ENCODE measurements at regions not wholly inside any gene's neighbourhood (a gene's known extent, or its start where the extent isn't known, plus 50 kb on each side); places are given as distances from the start of the nearest gene placed in this dataset.

DNA sequence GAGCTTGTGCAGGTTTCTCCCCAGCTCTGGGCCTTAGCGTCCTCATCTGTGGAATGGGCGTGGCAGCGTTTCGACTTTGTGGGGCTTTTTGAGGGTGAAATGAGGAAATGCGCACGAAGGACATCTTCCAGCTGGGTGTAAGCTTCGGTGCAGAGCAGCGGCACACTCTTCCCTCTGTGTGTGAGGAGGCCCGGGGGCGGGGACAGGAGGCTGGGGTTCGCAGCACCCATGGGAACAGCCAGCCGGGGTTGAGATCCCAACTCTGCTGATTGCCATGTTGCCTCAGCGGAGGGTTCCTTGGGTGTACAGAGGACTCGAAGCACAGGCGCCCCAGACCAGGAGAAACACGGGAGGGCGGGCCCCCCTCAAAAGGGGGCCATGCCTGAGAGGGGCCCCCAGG lies 265.6 kb downstream of the NSG2 start:
- no peak for DNase-seq (ENCODE audit: low spot score)

DNA sequence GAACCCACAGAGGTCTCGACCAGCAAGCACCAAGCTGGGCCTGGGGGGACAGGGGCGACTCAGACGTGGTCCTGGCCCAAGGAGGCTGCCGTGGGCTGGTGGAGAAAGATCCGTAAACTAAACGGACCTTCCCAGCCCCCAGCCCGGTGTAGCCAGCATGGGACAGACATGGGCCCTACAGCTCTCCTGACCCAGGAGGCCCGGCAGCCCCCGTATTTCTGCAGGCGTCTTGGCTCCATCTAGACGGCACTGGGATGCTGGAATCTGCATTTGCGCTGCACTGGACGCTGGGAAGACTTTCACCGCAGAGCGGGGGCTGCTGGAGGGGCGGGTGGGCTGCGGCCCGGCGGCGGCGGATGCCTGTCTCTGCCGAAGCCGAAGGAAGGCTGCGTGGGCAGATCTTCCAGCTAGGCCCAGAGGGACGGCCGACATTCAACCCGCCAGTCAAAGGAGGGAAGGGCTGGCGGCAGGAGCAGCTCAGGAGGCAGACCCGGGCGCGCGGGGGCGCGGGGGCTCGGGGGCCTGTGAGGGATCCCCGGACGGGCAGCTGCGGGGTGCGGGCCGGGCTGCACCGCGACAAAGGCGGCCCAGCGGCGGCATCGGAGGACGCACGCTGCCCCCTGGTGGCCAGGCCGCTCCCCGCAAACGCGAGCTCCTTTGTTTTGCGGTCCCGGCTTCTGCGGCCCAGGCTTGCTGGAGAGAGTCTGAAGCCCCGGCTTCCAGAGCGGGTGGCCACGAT lies 266.2 kb downstream of the NSG2 start:
- DNase-seq (ENCODE audit: low spot score) = peak; percentile 71

DNA sequence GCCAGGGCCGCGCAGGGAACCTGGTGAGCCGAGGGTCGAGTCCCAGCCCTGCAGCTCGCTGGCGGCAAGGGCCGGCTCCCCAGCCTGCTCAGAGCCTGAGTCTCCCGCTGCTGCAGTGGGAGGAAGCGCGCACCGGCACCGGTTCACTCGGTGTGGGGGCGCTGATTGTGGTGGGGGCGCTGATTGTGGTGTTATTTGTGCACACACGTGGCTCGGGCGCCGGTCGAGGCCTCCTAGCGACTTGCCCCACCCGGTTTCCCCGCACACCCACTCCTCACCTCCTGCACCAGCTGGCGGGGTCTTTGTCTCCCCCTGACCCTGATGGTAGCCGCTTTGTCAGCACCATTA lies 266.7 kb downstream of the NSG2 start:
- no peak for DNase-seq (ENCODE audit: low spot score)

DNA sequence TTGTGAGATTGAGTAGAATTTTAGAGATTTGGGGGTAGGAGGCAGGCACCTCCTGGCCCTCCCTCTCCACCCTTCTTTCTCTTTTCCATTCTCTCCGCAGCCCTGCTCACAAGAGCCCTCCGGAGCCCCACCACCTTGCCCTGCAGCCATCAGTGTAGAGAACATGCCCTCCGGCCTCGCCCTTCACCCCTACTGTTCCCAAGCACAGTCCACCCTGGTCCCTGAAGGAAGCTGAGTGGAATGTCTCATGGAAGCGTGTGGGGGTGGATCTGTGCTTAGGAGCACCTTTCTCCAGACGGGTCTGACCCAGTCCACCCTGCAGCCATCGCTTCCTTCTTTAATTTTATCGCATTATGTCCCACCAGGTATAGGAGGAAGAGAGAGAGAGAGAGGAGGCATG lies 267.1 kb downstream of the NSG2 start:
- DNase-seq (ENCODE audit: low spot score) = no peak

DNA sequence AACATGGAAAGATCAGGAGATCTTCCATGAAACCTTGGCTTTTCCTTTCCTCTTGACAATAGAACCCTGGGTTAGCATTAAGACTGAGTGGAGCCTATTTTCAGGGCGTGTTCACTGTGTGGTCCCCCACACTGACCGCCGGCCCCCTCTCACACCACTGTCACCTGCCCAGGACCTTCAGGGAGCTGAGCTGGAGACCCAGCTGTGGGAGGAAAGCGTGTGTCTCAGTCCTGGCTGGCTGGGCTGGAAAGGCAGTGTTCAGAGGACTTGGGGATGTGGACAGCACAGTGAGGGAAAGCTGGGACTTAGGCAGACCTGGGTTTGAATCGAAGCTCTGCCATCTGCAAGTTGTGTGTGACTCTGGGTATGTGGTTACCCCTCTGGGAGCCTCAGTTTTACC lies 268.1 kb downstream of the NSG2 start:
- DNase-seq (ENCODE audit: low spot score) = no peak

DNA sequence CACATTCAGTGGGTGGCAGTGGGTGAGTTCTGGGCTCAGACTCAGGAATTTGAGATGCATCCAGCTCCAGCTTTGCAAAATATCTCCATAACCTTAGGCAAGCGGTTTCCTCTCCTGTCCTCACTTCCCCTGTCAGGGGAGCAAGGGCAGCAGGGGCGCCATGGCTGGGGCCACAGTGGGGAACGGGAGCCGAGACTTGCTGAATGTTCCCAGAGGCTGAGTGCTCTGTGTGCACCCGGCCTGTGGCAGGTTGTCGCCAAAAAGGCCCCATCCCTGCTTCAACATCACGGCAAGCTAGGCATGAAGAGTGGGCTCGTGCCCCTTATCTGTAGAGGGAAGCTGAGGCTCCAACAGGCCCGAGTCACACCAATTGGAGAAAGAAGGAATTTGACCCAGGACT lies 268.8 kb downstream of the NSG2 start:
- no peak for DNase-seq (ENCODE audit: low spot score)

DNA sequence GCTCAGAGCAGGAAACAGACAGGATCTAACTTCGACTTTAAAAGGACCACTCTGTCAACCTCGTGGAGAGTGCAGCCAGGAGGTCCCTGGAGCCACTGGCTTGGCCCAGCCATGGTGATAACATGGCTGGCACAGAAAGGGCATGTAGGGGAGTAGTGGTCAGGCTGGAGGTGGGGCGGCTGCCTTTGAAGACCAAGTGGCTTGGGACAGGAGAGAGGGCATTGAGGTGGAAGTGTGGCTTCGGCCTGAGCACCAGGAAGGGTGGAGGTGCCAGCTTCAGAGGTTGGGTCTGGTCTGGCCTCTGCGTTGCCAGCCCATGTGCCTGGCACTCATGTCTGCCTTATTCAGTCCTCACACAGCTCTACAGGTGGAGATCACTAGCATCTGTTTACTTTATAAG lies 270.0 kb downstream of the NSG2 start:
- DNase-seq (ENCODE audit: low spot score) = no peak

DNA sequence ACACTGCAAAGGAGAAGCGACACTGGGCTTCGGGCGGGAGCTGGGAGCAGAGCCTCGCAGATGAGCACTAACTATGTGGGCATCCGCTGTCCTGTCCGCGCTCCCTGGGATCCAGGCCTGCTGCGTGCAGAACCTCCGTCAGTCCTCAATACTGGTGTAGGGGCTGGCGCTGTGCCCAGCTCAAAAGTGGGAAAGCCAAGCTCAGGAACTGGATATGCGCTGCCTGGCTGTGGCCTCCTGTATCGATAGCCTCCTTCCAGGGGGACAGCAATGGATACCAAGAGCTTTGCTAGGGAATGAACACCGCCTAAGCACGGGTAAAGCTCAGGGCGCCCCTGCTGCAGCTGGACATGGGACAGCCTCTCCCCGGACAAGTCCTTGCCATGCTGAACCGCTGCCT lies 270.4 kb downstream of the NSG2 start:
- DNase-seq (ENCODE audit: low spot score) = no peak

DNA sequence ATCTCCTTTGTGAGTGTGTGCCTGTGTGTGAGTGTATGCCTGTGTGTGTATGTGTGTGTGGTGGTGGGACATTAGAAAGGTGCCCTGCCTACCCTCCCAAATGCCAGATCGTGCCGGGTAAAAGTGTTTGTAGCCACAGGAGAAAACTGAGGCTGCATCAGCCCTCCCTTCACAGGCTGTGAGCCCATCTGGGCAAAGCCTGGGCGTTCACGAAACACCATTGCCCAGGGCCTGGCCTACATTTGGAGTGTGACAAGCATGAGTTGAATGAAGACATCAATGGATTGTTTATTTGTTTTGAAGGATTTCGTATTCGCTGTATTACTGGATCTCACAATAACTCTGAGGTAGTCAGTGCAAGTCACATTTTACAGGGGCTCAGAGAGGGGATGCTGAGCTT lies 270.8 kb downstream of the NSG2 start:
- no peak for DNase-seq (ENCODE audit: low spot score)

DNA sequence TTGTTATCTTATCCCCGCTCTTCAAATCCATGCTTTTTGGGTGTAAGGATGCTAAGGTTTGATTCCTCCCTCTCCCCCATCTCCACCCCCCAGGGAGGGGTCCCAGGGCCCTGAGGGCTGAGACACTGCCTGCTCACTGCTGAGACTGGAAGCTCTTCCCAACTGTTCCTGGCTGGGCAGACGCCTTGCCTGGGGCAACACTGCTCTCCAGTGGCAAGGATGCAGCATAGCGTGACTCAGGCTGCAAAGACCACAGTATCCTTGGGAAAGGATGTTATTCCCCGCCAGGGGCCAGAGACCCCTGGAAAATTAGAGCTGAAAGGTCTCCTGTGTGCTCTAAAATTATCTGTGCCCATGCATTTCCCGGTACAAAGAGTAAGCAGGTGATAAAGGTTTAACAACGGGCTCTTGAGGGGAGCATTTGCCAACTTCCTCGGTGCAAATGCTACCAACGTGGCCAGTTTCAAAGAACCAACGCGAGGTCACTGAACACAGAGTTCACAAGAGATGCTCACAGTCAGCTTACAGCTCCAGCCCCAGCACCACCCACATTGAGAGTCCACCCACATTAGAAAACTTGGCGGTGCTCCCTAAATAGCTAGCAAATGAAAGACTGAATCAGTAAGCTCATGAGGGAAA lies 271.9 kb downstream of the NSG2 start:
- DNase-seq (ENCODE audit: low spot score) = peak; percentile 63

DNA sequence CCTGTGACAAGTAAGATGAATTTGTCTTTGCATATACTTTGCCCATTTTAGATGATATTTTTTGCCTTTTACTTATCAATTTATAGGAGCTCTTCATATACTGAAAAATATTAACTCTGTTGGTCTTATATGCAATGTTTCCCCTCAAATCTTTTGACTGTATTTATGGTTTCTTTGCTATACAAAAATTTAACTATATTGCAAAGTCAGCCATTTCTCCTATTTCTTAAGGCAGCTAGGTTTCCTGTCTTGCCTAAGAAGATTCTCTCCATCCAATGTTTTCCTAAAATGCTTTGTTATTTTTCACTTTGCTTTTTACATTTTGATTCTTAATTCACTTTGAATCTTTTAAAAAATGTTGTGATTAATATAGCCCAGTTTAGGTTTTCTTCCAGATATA lies 273.1 kb downstream of the NSG2 start:
- no peak for DNase-seq (ENCODE audit: low spot score)

DNA sequence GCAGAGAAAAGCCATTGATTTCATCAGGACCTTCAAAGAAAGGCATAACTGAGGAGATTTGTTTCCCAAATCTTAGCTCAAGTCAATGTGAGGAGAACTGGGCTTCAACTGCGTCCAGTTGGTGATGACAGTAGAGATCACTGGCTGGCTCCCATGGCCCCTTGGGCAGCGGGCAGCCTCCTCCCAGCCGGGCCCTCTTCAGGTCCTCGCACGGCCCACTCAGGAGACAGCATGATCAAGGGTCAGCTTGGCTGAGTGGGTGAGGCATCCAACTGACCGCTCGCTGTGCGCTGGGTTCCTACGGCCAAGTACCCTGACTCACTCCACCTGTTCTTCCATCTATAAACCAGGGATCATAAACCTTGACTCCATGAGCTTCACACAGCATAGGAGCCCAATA lies 274.0 kb downstream of the NSG2 start:
- no peak for DNase-seq (ENCODE audit: low spot score)

DNA sequence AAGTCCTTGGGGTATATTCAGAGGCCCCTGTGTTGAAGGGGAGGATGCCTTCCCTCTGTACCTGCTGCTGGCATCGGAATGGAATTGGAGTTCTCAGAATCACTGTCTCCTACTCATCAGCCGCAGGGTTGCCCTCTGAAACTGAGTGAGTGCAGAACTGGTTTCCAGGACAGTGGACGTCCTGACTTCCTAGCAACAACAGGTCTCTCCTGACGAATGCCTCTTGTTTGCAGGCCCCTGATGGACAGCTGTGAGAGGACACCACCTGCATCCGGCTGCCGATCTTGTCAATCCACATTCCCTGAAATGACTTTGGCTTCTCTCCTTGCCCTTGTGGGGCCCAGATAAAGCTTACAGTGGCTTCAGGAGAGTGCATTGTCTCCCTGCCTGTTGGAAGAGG lies 274.5 kb downstream of the NSG2 start:
- no peak for DNase-seq (ENCODE audit: low spot score)

DNA sequence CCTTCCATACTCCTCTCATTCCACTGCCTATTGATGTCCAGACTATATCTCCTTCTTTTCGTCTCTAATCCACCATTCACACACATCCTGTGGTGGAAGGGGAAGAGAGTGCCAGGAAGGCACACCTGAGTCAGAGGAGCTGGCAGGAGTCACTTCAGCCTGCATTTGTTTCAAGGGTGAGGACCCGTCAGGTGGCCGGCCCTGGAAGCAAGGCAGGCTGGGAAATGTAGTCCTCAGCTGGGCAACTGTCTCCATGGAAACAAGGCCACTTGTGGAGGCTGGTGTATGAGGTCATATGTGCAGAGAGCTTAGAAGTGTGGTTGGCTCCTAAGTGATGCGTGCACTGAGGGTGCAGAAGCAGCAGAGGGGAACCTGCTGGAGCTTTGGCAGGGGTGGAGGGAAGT lies 278.4 kb downstream of the NSG2 start:
- DNase-seq (ENCODE audit: low spot score) = peak; percentile 45

DNA sequence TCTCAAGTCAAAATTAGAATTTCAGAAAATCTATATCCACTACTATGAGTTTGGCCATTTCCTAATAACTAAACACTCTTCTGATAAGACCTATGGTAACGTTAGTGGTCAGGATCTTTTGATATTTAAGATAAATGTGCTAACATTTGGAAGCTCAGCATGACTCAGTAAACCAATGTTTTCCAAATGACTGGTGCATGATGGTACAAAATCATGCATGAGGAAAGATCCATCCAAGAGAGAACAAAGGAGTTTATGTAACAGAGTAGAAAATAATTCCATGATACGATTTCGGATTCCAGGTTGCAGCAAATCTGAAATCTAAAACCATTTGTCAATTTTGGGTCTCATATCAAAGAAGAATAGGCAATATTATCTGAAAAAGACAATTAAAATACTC lies 279.2 kb downstream of the NSG2 start:
- no peak for DNase-seq (ENCODE audit: low spot score)

DNA sequence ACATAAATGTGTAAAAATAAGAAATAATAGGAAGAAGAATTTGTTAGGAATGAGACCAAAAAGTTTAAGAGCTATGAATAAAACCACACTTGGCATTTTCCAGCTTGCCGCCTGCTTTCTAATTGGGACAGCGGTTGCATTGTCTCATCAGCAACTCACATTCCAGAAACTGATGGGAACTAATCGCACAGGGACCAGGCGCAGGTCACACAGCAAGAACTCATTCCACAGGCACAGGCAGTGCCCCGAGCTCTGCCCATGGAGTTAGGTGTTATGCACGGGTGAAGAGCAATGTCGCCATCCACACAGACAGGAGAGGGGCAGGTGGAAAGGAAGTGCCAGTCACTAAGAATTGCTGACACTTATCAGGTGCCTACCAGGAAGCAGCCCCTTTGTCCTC lies 279.9 kb downstream of the NSG2 start:
- no peak for DNase-seq (ENCODE audit: low spot score)

DNA sequence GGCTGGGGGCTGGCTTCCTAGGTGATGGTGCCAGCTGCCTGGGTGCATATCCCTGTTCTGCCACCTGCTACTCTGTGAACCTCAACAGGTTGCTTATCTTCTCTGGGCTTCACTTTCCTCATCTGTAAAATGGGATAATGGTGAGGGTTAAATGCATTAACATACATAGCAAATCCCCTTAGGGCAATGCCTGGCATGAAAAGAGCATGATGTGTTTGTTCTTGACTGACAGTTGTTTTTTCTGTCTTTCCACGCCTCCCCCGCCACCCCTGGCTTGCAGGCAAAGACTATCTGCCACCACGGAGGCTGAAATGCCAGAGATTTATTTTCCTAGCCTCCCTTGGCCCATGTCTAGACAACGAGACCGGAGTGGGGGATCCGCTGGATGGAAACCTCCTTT lies 280.5 kb downstream of the NSG2 start:
- no peak for DNase-seq (ENCODE audit: low spot score)

DNA sequence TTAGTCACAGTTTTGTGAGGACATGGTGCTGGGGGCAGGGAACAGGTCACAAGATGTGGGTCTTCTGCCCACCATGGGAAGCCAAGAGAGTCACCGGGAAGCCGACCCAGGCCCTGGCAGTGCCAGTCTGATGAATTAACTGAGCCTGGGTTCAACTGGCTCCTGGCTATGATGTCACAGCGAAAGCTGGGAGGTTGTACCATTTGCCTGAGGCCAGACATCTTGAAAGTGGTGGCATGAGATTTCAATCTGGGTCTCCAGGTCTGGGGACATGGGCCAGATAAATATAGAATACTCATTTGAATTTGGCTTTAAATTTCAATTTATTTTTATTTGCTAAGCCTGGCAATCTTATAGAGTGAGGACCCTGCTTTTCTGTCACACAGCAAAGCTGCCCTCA lies 280.9 kb downstream of the NSG2 start:
- no peak for DNase-seq (ENCODE audit: low spot score)

DNA sequence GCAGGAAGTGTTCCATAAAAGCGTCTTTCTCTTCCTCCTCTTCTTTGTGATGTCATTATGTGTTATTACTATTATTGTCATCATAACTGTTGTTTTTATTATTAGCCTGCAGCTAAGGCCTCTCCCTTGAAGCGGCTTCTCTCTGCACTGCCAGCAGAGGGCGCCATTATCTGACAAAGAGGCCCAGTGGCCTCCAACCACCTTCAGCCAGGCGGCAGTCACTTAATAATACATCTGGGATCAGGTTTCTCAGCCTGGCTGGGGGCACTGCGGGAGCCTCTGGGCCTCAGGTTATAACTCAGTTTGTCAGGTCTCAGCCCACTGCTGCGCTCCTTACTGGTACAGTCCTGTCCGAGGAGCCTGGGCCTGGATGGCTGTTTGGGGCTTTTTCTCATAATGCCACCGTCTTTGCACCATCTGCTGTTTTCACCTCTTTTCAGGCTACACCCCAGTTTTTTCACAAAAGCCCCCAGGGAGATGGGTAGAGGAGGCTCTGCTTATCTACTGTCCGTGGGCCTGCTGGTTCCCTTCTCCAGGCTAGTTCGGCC lies 281.9 kb downstream of the NSG2 start:
- DNase-seq (ENCODE audit: low spot score) = peak; percentile 79

DNA sequence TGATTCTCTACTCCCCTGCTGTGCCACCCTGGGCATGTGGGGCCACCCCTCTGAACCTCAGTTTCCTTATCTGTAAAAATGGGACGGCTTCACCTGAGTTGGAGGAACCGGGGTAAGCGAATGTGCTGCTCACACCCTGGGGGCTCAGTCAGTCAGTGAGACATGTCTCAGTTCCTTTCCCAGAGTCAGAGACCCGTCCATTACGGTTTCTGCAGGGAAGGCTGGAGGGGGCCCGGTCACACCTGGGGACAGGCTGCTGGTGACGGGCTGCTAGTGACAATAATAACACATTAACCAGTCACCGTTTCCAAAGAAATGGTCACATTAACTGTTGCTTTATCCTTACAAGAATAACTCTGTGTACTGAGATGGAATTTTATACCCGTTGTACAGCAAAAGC lies 282.4 kb downstream of the NSG2 start:
- DNase-seq (ENCODE audit: low spot score) = no peak

DNA sequence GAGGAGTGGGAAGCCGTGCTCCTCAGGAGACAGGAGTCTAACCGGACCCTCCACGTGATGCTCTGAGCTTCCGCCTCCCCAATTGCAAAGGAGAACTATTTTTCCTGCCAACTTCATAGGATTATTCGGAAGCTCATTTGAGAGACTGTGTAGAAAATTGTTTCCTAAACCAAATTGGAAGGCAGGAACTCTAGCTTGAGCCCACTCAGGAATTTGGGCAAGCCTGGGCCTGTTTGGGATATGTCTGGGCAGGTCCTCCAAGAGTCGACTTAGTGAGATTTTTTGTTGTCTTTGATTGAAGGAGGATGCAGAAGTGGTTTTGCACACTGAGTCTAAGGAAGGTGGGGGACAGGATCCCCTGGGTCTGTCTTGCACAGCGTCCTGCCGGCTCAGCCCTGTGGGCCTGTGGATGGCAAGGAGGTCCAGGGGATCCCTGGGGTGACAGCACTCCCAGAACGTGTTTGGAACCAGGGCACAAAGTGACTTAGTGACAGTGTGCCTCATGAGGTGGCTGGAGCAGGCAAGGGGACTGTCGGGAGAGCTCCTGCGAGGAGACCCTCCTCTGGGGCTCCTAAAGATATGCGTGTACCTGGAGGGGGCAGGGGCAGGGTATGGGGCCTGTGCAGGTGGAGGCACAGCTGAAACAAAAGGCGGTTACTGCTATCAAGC lies 283.3 kb downstream of the NSG2 start:
- no peak for DNase-seq (ENCODE audit: low spot score)

DNA sequence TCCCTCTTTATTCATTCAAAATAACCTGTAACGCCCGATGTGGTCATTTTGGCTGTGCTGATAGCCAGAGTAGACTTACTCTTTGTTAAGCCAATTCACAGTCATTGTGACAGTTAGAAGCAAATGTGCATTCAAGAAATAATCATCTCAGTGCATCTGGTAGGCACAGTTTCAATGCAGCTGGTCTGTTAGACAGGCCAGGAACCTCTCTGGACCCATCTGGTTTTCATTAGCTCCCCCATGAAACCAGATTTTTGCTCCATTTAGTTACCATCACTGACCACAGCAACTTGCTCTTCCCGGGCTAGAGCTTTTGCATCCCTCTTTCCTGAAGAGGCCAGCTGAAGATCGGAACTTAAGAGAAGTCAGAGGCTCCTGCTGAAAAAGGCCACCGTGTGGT lies 284.2 kb downstream of the NSG2 start:
- no peak for DNase-seq (ENCODE audit: low spot score)

DNA sequence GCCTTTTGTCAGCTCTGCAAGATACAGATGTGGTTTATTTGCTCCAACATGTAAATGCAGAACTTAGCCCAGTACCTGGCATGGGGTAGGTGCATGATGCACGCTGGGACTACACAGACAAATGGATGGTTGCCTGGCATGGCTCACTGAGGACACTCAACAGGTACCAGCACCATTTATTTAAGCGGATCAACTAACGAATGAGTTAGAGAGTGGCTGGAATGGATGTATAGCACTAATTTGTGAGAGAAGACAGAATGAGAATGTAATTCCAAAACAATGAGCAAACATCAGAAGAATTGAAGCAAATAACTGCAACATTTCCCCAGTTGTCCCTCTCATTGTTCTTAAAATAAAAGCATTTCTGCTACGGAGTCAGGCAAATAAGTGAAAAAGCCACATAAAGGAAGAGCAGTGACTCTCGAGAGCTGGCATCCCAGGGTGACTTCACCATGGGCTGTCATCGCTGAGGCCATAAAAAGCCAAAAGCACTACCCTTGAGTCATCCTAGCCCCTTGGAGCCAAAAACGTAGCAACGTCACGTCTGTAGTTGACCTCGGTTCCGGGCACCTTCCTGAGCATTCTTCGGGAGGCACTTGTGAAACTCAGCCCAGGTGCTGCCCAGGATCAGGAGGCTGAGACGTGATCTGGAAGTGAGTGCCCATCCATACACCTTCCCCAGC lies 290.3 kb downstream of the NSG2 start:
- DNase-seq (ENCODE audit: low spot score) = no peak

All from HuH-7.5 (cell line).